DOHH2 (cell line): ENCODE measurements at regions not wholly inside any gene's neighbourhood (a gene's known extent, or its start where the extent isn't known, plus 50 kb on each side); places are given as distances from the start of the nearest gene placed in this dataset.

Source experiments
- H3F3A ChIP-seq: fragments of 200-600 bp; sonication (generic), shearing (Covaris generic); 2 replicates; pipeline ENCODE4 v1.6.0; 2016; ENCODE audit warnings: antibody characterized with exemption, mild to moderate bottlenecking; ENCODE audit not compliant: control insufficient read depth, insufficient read depth
- H3K27ac ChIP-seq: fragments of 200-600 bp; sonication (generic); 2 replicates; pipeline ENCODE4 v1.5.1; 2014; ENCODE audit warnings: low read depth, mild to moderate bottlenecking, low read length, moderate library complexity
- H3K27me3 ChIP-seq: fragments of 200-600 bp; sonication (generic); 2 replicates; pipeline ENCODE4 v1.6.1; 2014; ENCODE audit warnings: mild to moderate bottlenecking, low read length, mixed read lengths; ENCODE audit not compliant: control insufficient read depth
- H3K36me3 ChIP-seq: fragments of 200-600 bp; sonication (generic); 2 replicates; pipeline ENCODE4 v1.6.1; 2014; ENCODE audit warnings: mild to moderate bottlenecking, low read length, moderate library complexity, mixed read lengths; ENCODE audit not compliant: control insufficient read depth
- H3K4me1 ChIP-seq: fragments of 200-600 bp; sonication (generic); 2 replicates; pipeline ENCODE4 v1.6.1; 2014; ENCODE audit warnings: mild to moderate bottlenecking, low read length, mixed read lengths; ENCODE audit not compliant: control insufficient read depth
- H3K4me2 ChIP-seq: fragments of 200-600 bp; sonication (generic); 2 replicates; pipeline ENCODE4 v1.6.0; 2014; ENCODE audit warnings: mild to moderate bottlenecking, low read length, moderate library complexity
- H3K4me3 ChIP-seq: fragments of 200-600 bp; sonication (generic); 2 replicates; pipeline ENCODE4 v1.5.1; 2014; ENCODE audit warnings: mild to moderate bottlenecking, low read length, mixed read lengths
- H3K79me2 ChIP-seq: fragments of 200-600 bp; sonication (generic); 2 replicates; pipeline ENCODE4 v1.6.1; 2014; ENCODE audit warnings: mild to moderate bottlenecking, low read length, mixed read lengths; ENCODE audit not compliant: control insufficient read depth
- H3K9me2 ChIP-seq: fragments of 200-600 bp; sonication (generic); replicated peaks from 2 replicates; pipeline ENCODE4 v1.6.1; 2014; ENCODE audit warnings: mild to moderate bottlenecking, low read length, mixed read lengths; ENCODE audit not compliant: control insufficient read depth
- H3K9me3 ChIP-seq: fragments of 200-600 bp; sonication (generic); 2 replicates; pipeline ENCODE4 v1.6.1; 2014; ENCODE audit warnings: antibody characterized with exemption, low read length, mixed read lengths; ENCODE audit not compliant: control insufficient read depth, insufficient read depth
- H4K20me1 ChIP-seq: fragments of 200-600 bp; sonication (generic); 2 replicates; pipeline ENCODE4 v1.6.0; 2014; ENCODE audit warnings: low read depth, mild to moderate bottlenecking, antibody characterized with exemption, low read length, moderate library complexity; ENCODE audit not compliant: control insufficient read depth, insufficient read depth
- CTCF ChIP-seq: fragments of 200-600 bp; sonication (generic); IDR thresholded peaks from one replicate; pipeline ENCODE4 v1.5.1; 2014; ENCODE audit warnings: antibody characterized with exemption, mild to moderate bottlenecking, low read depth, low read length; ENCODE audit not compliant: poor library complexity, severe bottlenecking
- EZH2phosphoT487 ChIP-seq: fragments of 200-600 bp; sonication (generic); IDR thresholded peaks from 2 replicates; pipeline ENCODE4 v1.6.1; 2017; ENCODE audit warnings: borderline replicate concordance, mild to moderate bottlenecking, antibody characterized with exemption, low read length, moderate library complexity, mixed read lengths

- Histone ChIP-seq H3K4me1 (peaks cover 79% of the 10 kb centered on the region), H3K9me3 (no peaks in the 10 kb centered on the region), H3K9me2 (no peaks in the 10 kb centered on the region), H4K20me1 (no peaks in the 10 kb centered on the region), H3K27me3 (0 out of 2 replicates have a peak, but pooled peaks cover 6% of the 10 kb centered on the region), H3K79me2 (no peaks in the 10 kb centered on the region), H3K4me2 (peak overlapping the region; percentile 82), H3K36me3 (no peaks in the 10 kb centered on the region), H3F3A (peaks cover 27% of the 10 kb centered on the region), H3K4me3 (peak overlapping the region; percentile 66), H3K27ac (peak overlapping the region; percentile 33; the same call in 1 of the 2 replicates)
- no peak for TF ChIP-seq CTCF
- TF ChIP-seq EZH2phosphoT487: no peak
These were observed 87.2 kb upstream of the DUSP5 start for GRCh38 chr10:110410329-110411046.

- no peak overlapping the region for H3K4me3 ChIP-seq
- H3K4me1 ChIP-seq: peaks cover 85% of the 10 kb centered on the region
These were observed 86.7 kb upstream of the DUSP5 start for GRCh38 chr10:110411047-110411410.

GRCh38 chr10:110413049-110413783 lies 84.5 kb upstream of the DUSP5 start:
- Histone ChIP-seq H3K4me3 (peak overlapping the region; percentile 16; the same call in 1 of the 2 replicates), H3K4me1 (peaks cover 85% of the 10 kb centered on the region), H4K20me1 (no peaks in the 10 kb centered on the region), H3F3A (peaks cover 27% of the 10 kb centered on the region), H3K79me2 (no peaks in the 10 kb centered on the region), H3K4me2 (peak overlapping the region; percentile 78), H3K9me3 (no peaks in the 10 kb centered on the region), H3K27ac (peak overlapping the region; percentile 67), H3K27me3 (no peaks in the 10 kb centered on the region), H3K36me3 (no peaks in the 10 kb centered on the region), H3K9me2 (no peaks in the 10 kb centered on the region)
- TF ChIP-seq CTCF: no peak
- TF ChIP-seq EZH2phosphoT487: no peak

More at GRCh38 chr10:110411047-110411410, 86.7 kb upstream of the DUSP5 start:
- H3K36me3 ChIP-seq: no peaks in the 10 kb centered on the region
- H4K20me1 ChIP-seq: no peaks in the 10 kb centered on the region
- no peaks in the 10 kb centered on the region for H3K79me2 ChIP-seq
- TF ChIP-seq EZH2phosphoT487 (no peak), CTCF (no peak)
- no peak overlapping the region for H3K4me2 ChIP-seq
- no peak overlapping the region for H3K27ac ChIP-seq
- peaks cover 27% of the 10 kb centered on the region for H3F3A ChIP-seq
- no peaks in the 10 kb centered on the region for H3K9me3 ChIP-seq
- 0 out of 2 replicates have a peak, but pooled peaks cover 6% of the 10 kb centered on the region for H3K27me3 ChIP-seq
- H3K9me2 ChIP-seq: no peaks in the 10 kb centered on the region
